BE2C (cell line): ENCODE measurements at regions not wholly inside any gene's neighbourhood (a gene's known extent, or its start where the extent isn't known, plus 50 kb on each side); places are given as distances from the start of the nearest gene placed in this dataset.

Experiments used
- DNase-seq: peaks from one replicate; pipeline ENCODE4 v3.0.0-alpha.2; 2020
- H3K27me3 ChIP-seq: fragments of 250-450 bp; sonication (Bioruptor Pico); 2 replicates; pipeline ENCODE4 v1.5.1; 2020; ENCODE audit warnings: mild to moderate bottlenecking
- H3K36me3 ChIP-seq: fragments of 250-450 bp; sonication (Bioruptor Pico); 2 replicates; pipeline ENCODE4 v1.5.1; 2020; ENCODE audit warnings: mild to moderate bottlenecking
- H3K4me1 ChIP-seq: fragments of 250-450 bp; sonication (Bioruptor Pico); 2 replicates; pipeline ENCODE4 v1.5.1; 2020
- H3K4me3 ChIP-seq: 2 replicates; pipeline ENCODE4 v1.5.1; 2011; ENCODE audit warnings: low read depth, low read length
- H3K9me3 ChIP-seq: fragments of 250-450 bp; sonication (Bioruptor Pico); 2 replicates; pipeline ENCODE4 v1.5.1; 2020
- CTCF ChIP-seq: IDR thresholded peaks from 2 replicates; pipeline ENCODE4 v1.5.1; 2012; ENCODE audit warnings: mild to moderate bottlenecking, low read depth, low read length

DNA sequence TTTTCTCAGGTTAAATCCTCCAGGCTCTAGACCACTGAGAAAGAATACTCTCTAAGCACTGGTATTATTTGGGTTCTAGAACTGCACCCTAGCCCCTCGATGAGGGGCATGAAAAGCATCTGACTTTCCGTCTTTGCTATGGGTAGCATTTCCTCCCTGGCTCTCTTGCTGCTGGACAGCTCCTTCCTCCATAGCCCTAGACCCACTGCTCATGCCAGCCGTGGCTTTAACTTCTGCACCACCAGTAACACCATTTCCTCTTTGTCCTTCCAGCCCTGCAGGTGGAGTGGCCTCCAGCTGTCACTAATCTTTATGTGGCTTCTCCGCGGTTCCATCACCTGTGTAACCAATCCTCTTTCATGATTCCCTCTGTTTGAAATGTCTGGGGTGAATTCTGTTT lies 194.9 kb downstream of the SCP2D1 start:
- Histone ChIP-seq H3K4me1 (no peaks in the 10 kb centered on the region), H3K4me3 (no peak overlapping the region), H3K9me3 (no peaks in the 10 kb centered on the region), H3K36me3 (no peaks in the 10 kb centered on the region), H3K27me3 (no peaks in the 10 kb centered on the region)
- no peak for DNase-seq
- TF ChIP-seq CTCF, result no peak

DNA sequence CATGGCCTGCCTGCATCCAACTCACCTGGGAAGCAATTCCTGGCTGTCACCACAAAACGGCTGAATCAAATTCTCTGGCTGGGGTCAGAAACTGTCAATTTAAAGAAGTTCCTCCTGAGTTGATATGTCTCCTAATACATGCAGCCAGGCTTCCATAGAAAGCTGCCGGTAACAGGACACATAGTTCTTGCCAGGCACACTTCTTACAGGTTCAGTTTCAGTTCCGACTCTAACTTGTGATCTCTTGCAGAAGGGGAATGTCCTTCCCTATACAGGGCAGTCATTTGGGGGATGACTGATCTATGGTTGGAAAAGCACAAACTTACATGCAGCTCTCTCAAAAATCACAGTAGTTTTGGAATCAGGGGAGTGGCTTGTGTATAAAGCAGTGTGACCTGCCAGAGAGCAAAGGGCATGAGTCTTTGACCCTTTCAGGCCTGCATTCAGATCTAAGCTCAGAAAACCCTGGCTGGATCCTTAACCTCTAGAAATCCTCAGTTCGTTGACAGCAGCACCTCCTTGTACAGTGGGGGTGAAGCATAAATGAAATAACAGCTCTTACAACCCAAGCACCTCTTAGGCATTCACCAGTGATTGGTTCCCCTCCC lies 195.6 kb downstream of the SCP2D1 start:
- Histone ChIP-seq H3K9me3 (no peaks in the 10 kb centered on the region), H3K36me3 (no peaks in the 10 kb centered on the region), H3K4me3 (no peak overlapping the region), H3K4me1 (no peaks in the 10 kb centered on the region), H3K27me3 (no peaks in the 10 kb centered on the region)
- TF ChIP-seq CTCF, result no peak
- DNase-seq, result no peak

GRCh38 chr20:19012676-19013075 lies 199.1 kb downstream of the SCP2D1 start:
- DNase-seq, result no peak
- H3K4me3 ChIP-seq, result no peak overlapping the region
- H3K4me1 ChIP-seq, result no peaks in the 10 kb centered on the region
- TF ChIP-seq CTCF, result no peak
- H3K9me3 ChIP-seq, result no peaks in the 10 kb centered on the region
- H3K36me3 ChIP-seq, result no peaks in the 10 kb centered on the region
- H3K27me3 ChIP-seq, result no peaks in the 10 kb centered on the region

DNA sequence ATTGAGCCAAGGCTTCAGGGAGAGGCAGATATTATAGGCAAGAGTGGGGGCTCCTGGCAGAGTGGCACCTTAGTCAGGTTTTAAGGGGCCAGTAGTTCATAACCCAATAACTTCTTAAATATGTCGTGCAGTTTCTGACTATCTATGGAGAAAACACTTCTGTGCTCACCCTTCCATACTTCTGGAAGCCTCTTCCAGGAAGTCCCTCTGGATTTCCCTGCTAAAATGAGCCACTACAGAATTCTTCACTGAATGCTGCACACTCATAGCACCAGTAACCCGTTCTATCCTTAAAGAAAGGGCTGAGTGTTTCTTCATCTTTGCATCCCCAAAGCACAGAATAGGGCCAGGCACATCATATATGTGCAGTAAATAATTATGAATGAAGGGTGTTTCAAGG lies 198.5 kb upstream of the SLC24A3 start:
- Histone ChIP-seq H3K36me3 (no peaks in the 10 kb centered on the region), H3K4me1 (no peaks in the 10 kb centered on the region), H3K9me3 (no peaks in the 10 kb centered on the region), H3K4me3 (no peak overlapping the region), H3K27me3 (no peaks in the 10 kb centered on the region)
- no peak for DNase-seq
- TF ChIP-seq CTCF, result no peak

GRCh38 chr20:19015351-19016139 lies 196.9 kb upstream of the SLC24A3 start:
- no peaks in the 10 kb centered on the region for H3K9me3 ChIP-seq
- H3K4me1 ChIP-seq, result no peaks in the 10 kb centered on the region
- H3K27me3 ChIP-seq, result no peaks in the 10 kb centered on the region
- H3K4me3 ChIP-seq, result no peak overlapping the region
- DNase-seq, result no peak
- no peaks in the 10 kb centered on the region for H3K36me3 ChIP-seq
- no peak for TF ChIP-seq CTCF

- Histone ChIP-seq H3K4me3 (no peak overlapping the region), H3K9me3 (no peaks in the 10 kb centered on the region), H3K36me3 (no peaks in the 10 kb centered on the region), H3K27me3 (no peaks in the 10 kb centered on the region), H3K4me1 (no peaks in the 10 kb centered on the region)
- no peak for TF ChIP-seq CTCF
- no peak for DNase-seq
Measured at GRCh38 chr20:19016140-19016497, 196.3 kb upstream of the SLC24A3 start.
